ENCODE measurements at regions not wholly inside any gene's neighbourhood (a gene's known extent, or its start where the extent isn't known, plus 50 kb on each side); places are given as distances from the start of the nearest gene placed in this dataset.
"Not testable (repeated sequence)": the region's sequence is repeated elsewhere in the genome, so short reads cannot be mapped to it uniquely, and the experiment has no call there.

DNA sequence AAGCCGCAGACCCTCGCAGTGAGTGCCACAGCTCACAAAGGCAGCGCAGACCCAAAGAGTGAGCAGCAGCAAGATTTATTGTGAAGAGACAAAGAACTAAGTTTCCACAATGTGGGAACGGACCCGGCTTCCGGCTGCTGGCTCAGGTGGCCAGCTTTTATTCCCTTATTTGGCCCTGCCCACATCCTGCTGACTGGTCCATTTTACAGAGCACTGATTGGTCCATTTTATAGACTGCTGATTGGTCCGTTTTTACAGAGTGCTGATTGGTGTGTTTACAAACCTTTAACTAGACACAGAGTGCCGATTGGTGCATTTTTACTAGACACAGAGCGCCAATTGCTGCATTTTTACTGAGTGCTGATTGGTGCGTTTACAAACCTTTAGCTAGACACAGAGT is 86.6 kb downstream of the RGS2 start:
- not testable (repeated sequence) for ATAC-seq

DNA sequence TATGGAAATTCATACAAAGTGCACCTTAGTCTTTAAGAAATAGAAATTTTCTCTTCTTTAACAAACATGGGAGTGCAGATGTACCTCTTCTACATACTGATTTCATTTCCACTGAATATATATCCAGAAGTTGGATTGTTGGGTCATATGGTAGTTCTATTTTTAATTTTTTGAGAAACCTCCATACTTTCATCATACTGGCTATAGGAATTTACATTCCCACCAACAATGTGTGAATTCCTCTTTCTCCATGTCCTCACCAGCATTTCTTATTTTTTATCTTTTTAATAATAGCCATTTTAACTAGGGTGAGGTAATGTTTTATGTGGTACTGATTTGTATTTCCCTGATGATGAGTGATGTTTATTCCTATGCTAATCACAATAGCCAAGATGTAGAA is 87.5 kb downstream of the RGS2 start:
- no peak for TF ChIP-seq ESRRG (CRISPR knock-in tag; IDR thresholded peaks at IDR 0.05)
- TF ChIP-seq, protein P1, sequence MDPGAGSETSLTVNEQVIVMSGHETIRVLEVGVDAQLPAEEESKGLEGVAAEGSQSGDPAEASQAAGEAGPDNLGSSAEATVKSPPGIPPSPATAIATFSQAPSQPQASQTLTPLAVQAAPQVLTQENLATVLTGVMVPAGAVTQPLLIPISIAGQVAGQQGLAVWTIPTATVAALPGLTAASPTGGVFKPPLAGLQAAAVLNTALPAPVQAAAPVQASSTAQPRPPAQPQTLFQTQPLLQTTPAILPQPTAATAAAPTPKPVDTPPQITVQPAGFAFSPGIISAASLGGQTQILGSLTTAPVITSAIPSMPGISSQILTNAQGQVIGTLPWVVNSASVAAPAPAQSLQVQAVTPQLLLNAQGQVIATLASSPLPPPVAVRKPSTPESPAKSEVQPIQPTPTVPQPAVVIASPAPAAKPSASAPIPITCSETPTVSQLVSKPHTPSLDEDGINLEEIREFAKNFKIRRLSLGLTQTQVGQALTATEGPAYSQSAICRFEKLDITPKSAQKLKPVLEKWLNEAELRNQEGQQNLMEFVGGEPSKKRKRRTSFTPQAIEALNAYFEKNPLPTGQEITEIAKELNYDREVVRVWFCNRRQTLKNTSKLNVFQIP (CRISPR knock-in tag; IDR thresholded peaks at IDR 0.05; ENCODE audit: borderline replicate concordance, low read depth) = no peak
- TF ChIP-seq, protein P2, sequence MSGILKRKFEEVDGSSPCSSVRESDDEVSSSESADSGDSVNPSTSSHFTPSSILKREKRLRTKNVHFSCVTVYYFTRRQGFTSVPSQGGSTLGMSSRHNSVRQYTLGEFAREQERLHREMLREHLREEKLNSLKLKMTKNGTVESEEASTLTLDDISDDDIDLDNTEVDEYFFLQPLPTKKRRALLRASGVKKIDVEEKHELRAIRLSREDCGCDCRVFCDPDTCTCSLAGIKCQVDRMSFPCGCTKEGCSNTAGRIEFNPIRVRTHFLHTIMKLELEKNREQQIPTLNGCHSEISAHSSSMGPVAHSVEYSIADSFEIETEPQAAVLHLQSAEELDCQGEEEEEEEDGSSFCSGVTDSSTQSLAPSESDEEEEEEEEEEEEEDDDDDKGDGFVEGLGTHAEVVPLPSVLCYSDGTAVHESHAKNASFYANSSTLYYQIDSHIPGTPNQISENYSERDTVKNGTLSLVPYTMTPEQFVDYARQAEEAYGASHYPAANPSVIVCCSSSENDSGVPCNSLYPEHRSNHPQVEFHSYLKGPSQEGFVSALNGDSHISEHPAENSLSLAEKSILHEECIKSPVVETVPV (CRISPR knock-in tag; IDR thresholded peaks at IDR 0.05) = no peak
- no peak for TF ChIP-seq TOX (CRISPR knock-in tag; IDR thresholded peaks at IDR 0.05; ENCODE audit: borderline replicate concordance)
- TF ChIP-seq ZNF8 (CRISPR knock-in tag; IDR thresholded peaks at IDR 0.05) = no peak
- TF ChIP-seq TCF4 (CRISPR knock-in tag; IDR thresholded peaks at IDR 0.05; ENCODE audit: borderline replicate concordance) = no peak
- TF ChIP-seq ZFP3 (CRISPR knock-in tag; IDR thresholded peaks at IDR 0.05) = no peak
- no peak for TF ChIP-seq ZNF70 (CRISPR knock-in tag; IDR thresholded peaks at IDR 0.05)
- TF ChIP-seq, protein P3, sequence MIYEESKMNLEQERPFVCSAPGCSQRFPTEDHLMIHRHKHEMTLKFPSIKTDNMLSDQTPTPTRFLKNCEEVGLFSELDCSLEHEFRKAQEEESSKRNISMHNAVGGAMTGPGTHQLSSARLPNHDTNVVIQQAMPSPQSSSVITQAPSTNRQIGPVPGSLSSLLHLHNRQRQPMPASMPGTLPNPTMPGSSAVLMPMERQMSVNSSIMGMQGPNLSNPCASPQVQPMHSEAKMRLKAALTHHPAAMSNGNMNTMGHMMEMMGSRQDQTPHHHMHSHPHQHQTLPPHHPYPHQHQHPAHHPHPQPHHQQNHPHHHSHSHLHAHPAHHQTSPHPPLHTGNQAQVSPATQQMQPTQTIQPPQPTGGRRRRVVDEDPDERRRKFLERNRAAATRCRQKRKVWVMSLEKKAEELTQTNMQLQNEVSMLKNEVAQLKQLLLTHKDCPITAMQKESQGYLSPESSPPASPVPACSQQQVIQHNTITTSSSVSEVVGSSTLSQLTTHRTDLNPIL (CRISPR knock-in tag; IDR thresholded peaks at IDR 0.05; ENCODE audit: low read depth) = no peak
- TF ChIP-seq BACH2 (CRISPR knock-in tag; IDR thresholded peaks at IDR 0.05; ENCODE audit: borderline replicate concordance) = no peak
- TF ChIP-seq OSR1 (CRISPR knock-in tag; IDR thresholded peaks at IDR 0.05) = no peak
- no peak for ATAC-seq

DNA sequence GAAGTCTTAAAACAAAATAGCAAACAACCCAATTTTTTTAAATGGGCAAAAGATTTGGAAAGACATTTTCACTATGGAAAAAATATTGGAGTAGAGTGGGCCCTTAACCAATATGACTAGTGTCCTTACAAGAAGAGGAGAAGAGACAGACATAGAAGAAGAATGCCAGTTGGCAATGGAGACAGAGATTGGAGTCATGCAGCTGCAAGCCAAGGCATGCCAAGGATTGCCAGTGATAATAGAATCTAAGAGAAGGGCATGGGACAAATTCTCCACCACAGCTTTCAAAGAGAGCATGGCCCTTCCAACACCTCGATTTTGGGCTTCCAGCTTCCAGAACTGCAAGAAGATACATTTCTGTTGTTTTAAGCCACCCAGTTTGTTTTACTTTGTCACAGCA is 92.7 kb downstream of the RGS2 start:
- TF ChIP-seq, protein P1 (CRISPR knock-in tag; IDR thresholded peaks at IDR 0.05; ENCODE audit: borderline replicate concordance, low read depth) = no peak
- TF ChIP-seq ZNF565 (CRISPR knock-in tag; conservative IDR thresholded peaks at IDR 0.05; ENCODE audit: low read depth) = no peak
- no peak for TF ChIP-seq ARNTL (CRISPR knock-in tag; IDR thresholded peaks at IDR 0.05; ENCODE audit: borderline replicate concordance, low read depth)
- TF ChIP-seq ZFP30 (CRISPR knock-in tag; IDR thresholded peaks at IDR 0.05) = no peak
- TF ChIP-seq ESRRG (CRISPR knock-in tag; IDR thresholded peaks at IDR 0.05) = no peak
- TF ChIP-seq ZNF8 (CRISPR knock-in tag; IDR thresholded peaks at IDR 0.05) = no peak
- no peak for TF ChIP-seq BACH2 (CRISPR knock-in tag; IDR thresholded peaks at IDR 0.05; ENCODE audit: borderline replicate concordance)
- no peak for TF ChIP-seq CSDC2 (CRISPR knock-in tag; IDR thresholded peaks at IDR 0.05)
- no peak for TF ChIP-seq TCF4 (CRISPR knock-in tag; IDR thresholded peaks at IDR 0.05; ENCODE audit: borderline replicate concordance)
- TF ChIP-seq ZC3H10 (CRISPR knock-in tag; IDR thresholded peaks at IDR 0.05) = no peak
- no peak for TF ChIP-seq GLIS3 (CRISPR knock-in tag; IDR thresholded peaks at IDR 0.05)
- no peak for TF ChIP-seq OSR1 (CRISPR knock-in tag; IDR thresholded peaks at IDR 0.05)
- no peak for TF ChIP-seq ZFP3 (CRISPR knock-in tag; IDR thresholded peaks at IDR 0.05)
- TF ChIP-seq ISL1 (CRISPR knock-in tag; IDR thresholded peaks at IDR 0.05) = no peak
- TF ChIP-seq TOX (CRISPR knock-in tag; IDR thresholded peaks at IDR 0.05; ENCODE audit: borderline replicate concordance) = no peak
- TF ChIP-seq, protein P3 (CRISPR knock-in tag; IDR thresholded peaks at IDR 0.05; ENCODE audit: low read depth) = no peak
- TF ChIP-seq, protein P2 (CRISPR knock-in tag; IDR thresholded peaks at IDR 0.05) = no peak
- no peak for TF ChIP-seq RARB (CRISPR knock-in tag; IDR thresholded peaks at IDR 0.05)
- ATAC-seq = no peak

DNA sequence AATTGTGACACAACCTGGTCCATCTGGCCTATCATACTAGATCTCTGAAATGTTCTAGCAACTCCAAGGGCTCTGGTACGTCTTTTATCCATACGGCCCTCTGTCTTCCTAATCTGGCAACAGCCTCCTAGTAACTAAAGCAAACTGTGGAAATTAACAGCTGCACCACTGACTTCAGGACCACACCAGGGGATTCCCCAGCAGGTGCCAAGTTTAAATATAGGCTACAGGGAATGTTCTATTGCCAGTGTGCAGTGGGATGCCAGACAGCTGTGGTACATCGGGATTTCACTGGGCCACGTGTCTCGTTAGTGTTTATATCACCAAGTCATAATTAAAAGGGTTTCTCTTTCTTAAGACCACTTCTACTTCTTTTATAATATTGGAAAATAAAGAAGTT is 94.3 kb downstream of the RGS2 start:
- no peak for ATAC-seq
- TF ChIP-seq, protein P1 (CRISPR knock-in tag; IDR thresholded peaks at IDR 0.05; ENCODE audit: borderline replicate concordance, low read depth) = no peak
- no peak for TF ChIP-seq TCF4 (CRISPR knock-in tag; IDR thresholded peaks at IDR 0.05; ENCODE audit: borderline replicate concordance)
- TF ChIP-seq, protein P4, sequence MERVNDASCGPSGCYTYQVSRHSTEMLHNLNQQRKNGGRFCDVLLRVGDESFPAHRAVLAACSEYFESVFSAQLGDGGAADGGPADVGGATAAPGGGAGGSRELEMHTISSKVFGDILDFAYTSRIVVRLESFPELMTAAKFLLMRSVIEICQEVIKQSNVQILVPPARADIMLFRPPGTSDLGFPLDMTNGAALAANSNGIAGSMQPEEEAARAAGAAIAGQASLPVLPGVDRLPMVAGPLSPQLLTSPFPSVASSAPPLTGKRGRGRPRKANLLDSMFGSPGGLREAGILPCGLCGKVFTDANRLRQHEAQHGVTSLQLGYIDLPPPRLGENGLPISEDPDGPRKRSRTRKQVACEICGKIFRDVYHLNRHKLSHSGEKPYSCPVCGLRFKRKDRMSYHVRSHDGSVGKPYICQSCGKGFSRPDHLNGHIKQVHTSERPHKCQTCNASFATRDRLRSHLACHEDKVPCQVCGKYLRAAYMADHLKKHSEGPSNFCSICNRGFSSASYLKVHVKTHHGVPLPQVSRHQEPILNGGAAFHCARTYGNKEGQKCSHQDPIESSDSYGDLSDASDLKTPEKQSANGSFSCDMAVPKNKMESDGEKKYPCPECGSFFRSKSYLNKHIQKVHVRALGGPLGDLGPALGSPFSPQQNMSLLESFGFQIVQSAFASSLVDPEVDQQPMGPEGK (CRISPR knock-in tag; IDR thresholded peaks at IDR 0.05; ENCODE audit: borderline replicate concordance) = no peak
- no peak for TF ChIP-seq ISL1 (CRISPR knock-in tag; IDR thresholded peaks at IDR 0.05)
- no peak for TF ChIP-seq ZNF8 (CRISPR knock-in tag; IDR thresholded peaks at IDR 0.05)
- TF ChIP-seq, protein P2 (CRISPR knock-in tag; IDR thresholded peaks at IDR 0.05) = no peak
